HUES6 (cell line): ENCODE measurements at regions not wholly inside any gene's neighbourhood (a gene's known extent, or its start where the extent isn't known, plus 50 kb on each side); places are given as distances from the start of the nearest gene placed in this dataset.
"Not testable (repeated sequence)": the region's sequence is repeated elsewhere in the genome, so short reads cannot be mapped to it uniquely, and the experiment has no call there.

ENCODE experiments used
- H3K27ac ChIP-seq: 2 replicates; pipeline ENCODE4 v1.7.0; 2013; ENCODE audit warnings: low read depth, mild to moderate bottlenecking, low read length, inconsistent platforms
- H3K27me3 ChIP-seq: 2 replicates; pipeline ENCODE4 v1.6.1; 2013; ENCODE audit warnings: low read length; ENCODE audit not compliant: control insufficient read depth, insufficient read depth
- H3K36me3 ChIP-seq: 2 replicates; pipeline ENCODE4 v1.6.1; 2013; ENCODE audit warnings: low read length; ENCODE audit not compliant: control insufficient read depth, insufficient read depth
- H3K4me1 ChIP-seq: 2 replicates; pipeline ENCODE4 v1.6.1; 2013; ENCODE audit warnings: low read length; ENCODE audit not compliant: control insufficient read depth, insufficient read depth
- H3K4me3 ChIP-seq: 2 replicates; pipeline ENCODE4 v1.5.1; 2013; ENCODE audit warnings: low read depth, low read length
- H3K9ac ChIP-seq: one replicate; pipeline ENCODE4 v1.6.1; 2013; ENCODE audit warnings: mild to moderate bottlenecking, low read length
- H3K9me3 ChIP-seq: 2 replicates; pipeline ENCODE4 v1.6.1; 2013; ENCODE audit warnings: low read depth, low read length; ENCODE audit not compliant: control insufficient read depth, insufficient read depth

DNA sequence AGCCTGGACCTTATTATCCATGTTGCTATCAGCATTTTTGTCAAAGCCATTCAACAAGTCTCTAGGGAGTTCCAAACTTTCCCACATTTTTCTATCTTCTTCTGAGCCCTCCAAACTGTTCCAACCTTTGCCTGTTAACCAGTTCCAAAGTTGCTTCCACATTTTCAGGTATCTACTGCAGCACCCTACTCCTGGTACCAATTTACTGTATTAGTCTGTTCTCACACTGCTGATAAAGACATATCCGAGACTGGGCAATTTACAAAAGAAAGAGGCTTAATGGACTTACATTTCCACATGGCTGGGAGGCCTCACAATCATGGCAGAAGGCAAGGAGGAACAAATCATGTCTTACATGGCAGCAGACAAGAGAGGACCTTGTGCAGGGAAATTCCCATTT, 416.2 kb downstream of the LRRC70 start:
- H3K4me3 ChIP-seq, H3K27me3 ChIP-seq, H3K4me1 ChIP-seq, H3K27ac ChIP-seq, H3K9ac ChIP-seq, H3K36me3 ChIP-seq: not testable (repeated sequence)
- H3K9me3 ChIP-seq, result peaks cover 27% of the 10 kb centered on the region

DNA sequence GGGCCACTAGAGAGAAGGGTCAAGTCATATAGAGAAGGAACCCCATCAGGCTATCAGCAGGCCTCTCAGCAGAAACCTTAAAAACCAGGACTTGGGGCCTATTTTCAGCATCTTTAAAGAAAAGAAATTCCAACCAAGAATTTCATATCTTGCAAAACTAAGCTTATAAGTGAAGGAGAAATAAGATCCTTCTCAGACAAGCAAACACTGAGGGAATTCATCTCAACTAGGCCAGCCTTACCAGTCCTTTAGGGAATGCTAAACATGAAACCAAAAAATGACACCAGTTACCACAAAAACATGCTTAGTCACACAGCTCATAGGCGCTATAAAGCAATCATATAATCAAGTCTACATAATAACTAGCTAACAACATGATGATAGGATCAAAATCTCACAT, 407.1 kb downstream of the LRRC70 start:
- peaks cover 16% of the 10 kb centered on the region for H3K9me3 ChIP-seq
- H3K4me1 ChIP-seq, result 0 out of 2 replicates have a peak, but pooled peaks cover 4% of the 10 kb centered on the region
- no peaks in the 10 kb centered on the region for H3K27me3 ChIP-seq
- H3K27ac ChIP-seq, result no peak overlapping the region
- H3K4me3 ChIP-seq, result no peak overlapping the region
- H3K9ac ChIP-seq, result no peak overlapping the region
- no peaks in the 10 kb centered on the region for H3K36me3 ChIP-seq

DNA sequence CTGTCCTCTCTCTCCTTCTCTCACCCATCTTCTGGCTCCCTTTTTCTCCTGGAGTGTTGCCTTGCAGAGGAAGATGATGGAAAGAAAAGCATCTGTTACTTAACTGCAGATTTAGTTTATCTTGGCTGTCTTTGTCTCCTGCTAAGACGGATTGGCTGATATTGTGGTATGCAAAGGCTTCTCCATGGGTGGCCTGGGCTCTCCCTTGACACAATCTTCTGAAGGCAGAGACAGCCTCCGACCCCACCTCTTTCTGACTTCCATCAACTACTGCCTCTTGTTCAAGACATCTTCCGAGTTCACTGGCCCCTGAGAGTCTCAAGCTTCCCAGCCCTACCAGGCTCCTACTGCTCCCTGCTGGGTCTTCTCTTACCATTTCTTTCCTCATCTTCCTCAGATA, 403.7 kb downstream of the LRRC70 start:
- no peaks in the 10 kb centered on the region for H3K36me3 ChIP-seq
- H3K27ac ChIP-seq, result no peak overlapping the region
- H3K9me3 ChIP-seq, result peaks cover 10% of the 10 kb centered on the region
- H3K4me3 ChIP-seq, result no peak overlapping the region
- H3K4me1 ChIP-seq, result peaks cover 9% of the 10 kb centered on the region
- H3K27me3 ChIP-seq, result no peaks in the 10 kb centered on the region
- no peak overlapping the region for H3K9ac ChIP-seq

DNA sequence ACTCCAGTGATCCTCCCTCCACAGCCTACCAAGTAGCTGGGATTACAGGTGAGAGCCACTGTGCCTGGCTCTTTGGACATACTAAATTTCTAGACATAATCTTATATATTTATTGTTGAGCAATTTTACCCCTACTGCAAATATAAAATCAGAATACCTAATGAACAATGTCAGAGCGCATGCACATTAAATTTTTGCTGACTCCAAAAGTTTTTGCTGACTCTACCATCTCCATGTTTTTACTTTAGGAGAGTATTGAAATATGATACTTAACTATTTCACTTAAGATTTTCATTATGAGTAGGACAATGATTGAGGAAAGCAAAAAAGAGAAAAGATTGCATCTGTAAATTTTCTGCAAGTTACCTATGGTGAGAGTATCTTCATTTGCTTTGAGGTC, 402.3 kb downstream of the LRRC70 start:
- Histone ChIP-seq H3K27ac (no peak overlapping the region), H3K4me1 (peaks cover 11% of the 10 kb centered on the region), H3K36me3 (no peaks in the 10 kb centered on the region), H3K4me3 (no peak overlapping the region), H3K9ac (no peak overlapping the region), H3K27me3 (no peaks in the 10 kb centered on the region), H3K9me3 (peaks cover 6% of the 10 kb centered on the region)

DNA sequence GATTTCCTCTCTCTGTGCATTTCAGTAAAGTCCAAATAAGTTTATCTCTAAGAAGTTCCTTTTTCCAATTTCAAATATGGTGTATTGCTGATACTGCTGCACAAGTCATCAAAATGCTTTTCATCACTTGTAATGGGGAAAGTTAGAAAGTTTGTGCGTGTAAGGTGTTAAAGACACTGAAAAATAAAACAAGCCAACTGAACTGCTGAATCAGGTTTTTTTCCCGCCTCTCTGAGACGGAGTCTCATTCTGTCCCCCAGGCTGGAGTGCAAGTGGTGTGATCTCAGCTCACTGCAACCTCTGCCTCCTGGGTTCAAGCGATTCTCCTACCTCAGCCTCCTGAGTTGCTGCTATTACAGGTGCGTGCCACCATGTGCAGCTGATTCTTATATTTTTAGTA, 400.9 kb downstream of the LRRC70 start:
- H3K36me3 ChIP-seq, result no peaks in the 10 kb centered on the region

DNA sequence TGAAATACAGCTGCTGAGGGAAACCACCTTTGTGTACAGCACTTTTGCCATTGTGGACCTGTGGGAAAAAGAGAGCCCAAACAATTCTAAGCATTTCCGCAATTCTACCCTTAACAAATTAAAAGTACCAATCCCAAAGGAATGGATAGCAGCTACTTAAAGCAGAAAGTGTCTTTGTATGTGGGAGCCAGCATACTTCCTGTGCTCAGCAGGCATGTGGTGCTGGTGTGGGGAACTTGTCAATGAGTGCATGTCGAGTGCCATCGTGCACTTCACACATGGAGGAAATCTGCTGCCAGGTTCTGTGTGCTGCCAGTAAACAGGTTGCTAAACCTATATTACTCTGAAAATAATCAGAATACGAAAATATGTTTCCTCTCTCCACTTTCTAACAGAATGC, 399.0 kb downstream of the LRRC70 start:
- no peaks in the 10 kb centered on the region for H3K27me3 ChIP-seq
- H3K4me3 ChIP-seq, result no peak overlapping the region
- no peaks in the 10 kb centered on the region for H3K36me3 ChIP-seq
- peaks cover 11% of the 10 kb centered on the region for H3K4me1 ChIP-seq
- H3K9me3 ChIP-seq, result 0 out of 2 replicates have a peak, but pooled peaks cover 2% of the 10 kb centered on the region
- no peak overlapping the region for H3K27ac ChIP-seq
- H3K9ac ChIP-seq, result no peak overlapping the region

More for the DNA sequence above, 400.9 kb downstream of the LRRC70 start:
- peaks cover 11% of the 10 kb centered on the region for H3K4me1 ChIP-seq
- H3K9me3 ChIP-seq, result peaks cover 5% of the 10 kb centered on the region; the same call in 1 of the 2 replicates
- H3K27ac ChIP-seq, result no peak overlapping the region
- no peaks in the 10 kb centered on the region for H3K27me3 ChIP-seq
- no peak overlapping the region for H3K9ac ChIP-seq
- no peak overlapping the region for H3K4me3 ChIP-seq

DNA sequence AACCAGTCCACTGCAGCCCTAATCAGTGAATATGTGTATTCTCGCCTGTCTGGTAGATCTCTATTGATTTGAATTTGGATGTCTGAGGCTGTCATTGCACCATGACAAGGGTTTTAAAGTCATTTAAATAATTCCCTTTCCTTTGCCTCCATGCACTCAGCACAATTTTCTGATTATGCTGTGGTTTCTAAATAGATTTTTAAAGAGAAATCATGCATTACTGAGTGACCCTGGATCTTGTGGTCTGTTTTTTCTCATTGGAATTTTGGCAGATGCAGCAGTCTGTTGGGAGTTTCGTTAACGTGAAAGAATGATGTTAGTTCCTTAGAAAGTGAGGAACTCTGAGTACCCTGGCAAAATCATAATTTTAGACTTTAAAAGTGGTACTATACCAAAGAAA, 396.0 kb downstream of the LRRC70 start:
- Histone ChIP-seq H3K9me3 (0 out of 2 replicates have a peak, but pooled peaks cover 2% of the 10 kb centered on the region), H3K27ac (no peak overlapping the region), H3K36me3 (no peaks in the 10 kb centered on the region), H3K4me3 (no peak overlapping the region), H3K9ac (no peak overlapping the region), H3K27me3 (no peaks in the 10 kb centered on the region), H3K4me1 (peaks cover 7% of the 10 kb centered on the region)

DNA sequence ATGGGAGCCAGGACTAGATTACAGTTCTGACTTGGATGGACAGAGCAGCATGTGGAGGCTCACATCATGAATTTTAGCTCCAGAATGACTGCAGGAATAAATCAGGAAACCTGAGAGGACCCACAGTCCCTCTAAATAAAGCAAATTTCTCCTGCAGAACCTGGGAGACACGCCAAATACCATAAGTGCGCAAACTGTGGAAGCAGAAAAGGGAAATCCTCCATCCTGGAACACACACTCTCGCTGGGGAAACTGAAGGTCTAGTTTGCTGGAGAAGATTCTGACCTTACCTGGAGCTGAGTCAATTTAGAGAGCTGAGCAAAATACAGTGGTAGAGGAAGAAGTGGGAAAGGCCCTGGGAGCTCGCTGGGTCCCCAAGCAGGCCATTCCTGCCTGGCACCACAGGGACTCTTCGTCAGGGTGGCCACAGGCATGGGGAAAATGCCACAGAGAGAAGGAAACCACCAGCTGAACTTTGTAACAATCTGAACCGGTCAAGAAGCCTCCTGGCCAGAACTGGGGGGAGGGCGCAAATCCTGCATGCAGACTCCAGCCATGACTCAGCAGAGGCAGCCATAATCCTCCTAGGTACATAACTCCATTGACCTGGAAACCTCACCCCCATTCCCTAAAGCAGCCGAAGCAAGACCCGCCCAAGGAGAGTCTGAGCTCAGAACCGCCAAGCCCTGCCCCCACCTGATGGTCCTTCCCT, 390.9 kb downstream of the LRRC70 start:
- Histone ChIP-seq H3K9me3 (peaks cover 13% of the 10 kb centered on the region), H3K36me3 (no peaks in the 10 kb centered on the region), H3K27me3 (no peaks in the 10 kb centered on the region), H3K9ac (no peak overlapping the region), H3K4me1 (no peaks in the 10 kb centered on the region), H3K27ac (no peak overlapping the region), H3K4me3 (no peak overlapping the region)

DNA sequence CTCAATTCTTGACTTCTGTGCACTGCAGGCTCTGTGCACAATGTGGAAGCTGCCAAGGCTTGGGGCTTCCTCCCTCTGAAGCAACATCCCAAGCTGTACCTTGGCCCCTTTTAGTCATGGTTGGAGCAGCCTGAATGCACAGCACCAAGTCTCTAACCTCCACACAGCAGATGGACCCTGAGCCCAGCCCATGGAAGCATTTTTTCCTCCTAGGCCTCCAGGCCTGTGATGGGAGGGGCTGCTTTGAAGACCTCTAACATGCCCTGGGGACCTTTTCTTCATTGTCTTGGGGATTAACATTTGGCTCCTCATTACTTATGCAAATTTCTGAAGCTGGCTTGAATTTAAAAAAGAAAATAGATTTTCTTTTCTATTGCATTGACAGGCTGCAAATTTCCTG, 385.8 kb downstream of the LRRC70 start:
- H3K27ac ChIP-seq, result no peak overlapping the region
- H3K27me3 ChIP-seq, result no peaks in the 10 kb centered on the region
- H3K9me3 ChIP-seq, result peaks cover 45% of the 10 kb centered on the region
- no peaks in the 10 kb centered on the region for H3K36me3 ChIP-seq
- H3K4me3 ChIP-seq, result no peak overlapping the region
- no peak overlapping the region for H3K9ac ChIP-seq
- H3K4me1 ChIP-seq, result no peaks in the 10 kb centered on the region

DNA sequence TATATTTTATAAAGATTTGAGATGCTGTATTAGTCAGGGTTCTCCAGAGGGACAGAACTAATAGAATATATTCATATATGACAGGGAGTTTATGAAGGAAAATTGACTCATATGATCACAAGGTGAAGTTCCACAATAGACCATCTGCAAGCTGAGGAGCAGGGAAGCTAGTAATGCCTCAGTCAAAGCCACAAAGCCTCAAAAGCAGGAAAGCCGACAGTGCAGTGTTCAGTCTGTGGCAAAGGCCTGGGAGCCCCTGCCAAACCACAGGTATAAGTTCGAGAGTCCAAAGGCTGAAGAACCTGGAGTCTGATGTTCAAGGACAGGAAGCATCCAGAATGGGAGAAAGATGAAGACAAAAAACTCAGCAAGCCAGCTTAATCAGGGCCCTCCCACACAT, 382.2 kb downstream of the LRRC70 start:
- no peaks in the 10 kb centered on the region for H3K4me1 ChIP-seq
- H3K36me3 ChIP-seq, result no peaks in the 10 kb centered on the region
- H3K9me3 ChIP-seq, result peaks cover 44% of the 10 kb centered on the region
- H3K4me3 ChIP-seq, result no peak overlapping the region
- no peak overlapping the region for H3K27ac ChIP-seq
- H3K27me3 ChIP-seq, result no peaks in the 10 kb centered on the region
- no peak overlapping the region for H3K9ac ChIP-seq

DNA sequence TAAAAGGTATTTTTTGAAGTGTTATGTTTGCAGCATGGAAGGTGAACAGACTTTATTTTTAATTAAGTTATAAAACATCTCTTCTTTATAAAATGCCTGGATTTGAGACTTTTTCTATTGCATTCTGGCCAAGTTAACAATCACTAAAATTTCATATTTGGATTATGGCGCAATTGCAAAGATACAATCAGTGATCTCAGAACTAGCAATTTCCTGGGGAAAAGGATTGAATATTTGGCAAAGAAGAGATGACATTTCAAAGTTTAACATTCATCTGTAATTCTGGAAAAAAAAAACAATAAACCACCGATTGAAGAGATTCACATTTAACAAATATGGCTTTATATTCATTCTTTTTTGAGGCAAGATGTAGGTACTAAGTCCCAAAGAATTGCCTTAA, 378.0 kb downstream of the LRRC70 start:
- Histone ChIP-seq H3K4me1 (no peaks in the 10 kb centered on the region), H3K9me3 (peaks cover 6% of the 10 kb centered on the region; the same call in 1 of the 2 replicates), H3K27me3 (no peaks in the 10 kb centered on the region), H3K36me3 (no peaks in the 10 kb centered on the region), H3K9ac (no peak overlapping the region), H3K4me3 (no peak overlapping the region), H3K27ac (no peak overlapping the region)
